ENCODE measurements at regions not wholly inside any gene's neighbourhood (a gene's known extent, or its start where the extent isn't known, plus 50 kb on each side); places are given as distances from the start of the nearest gene placed in this dataset.

DNA sequence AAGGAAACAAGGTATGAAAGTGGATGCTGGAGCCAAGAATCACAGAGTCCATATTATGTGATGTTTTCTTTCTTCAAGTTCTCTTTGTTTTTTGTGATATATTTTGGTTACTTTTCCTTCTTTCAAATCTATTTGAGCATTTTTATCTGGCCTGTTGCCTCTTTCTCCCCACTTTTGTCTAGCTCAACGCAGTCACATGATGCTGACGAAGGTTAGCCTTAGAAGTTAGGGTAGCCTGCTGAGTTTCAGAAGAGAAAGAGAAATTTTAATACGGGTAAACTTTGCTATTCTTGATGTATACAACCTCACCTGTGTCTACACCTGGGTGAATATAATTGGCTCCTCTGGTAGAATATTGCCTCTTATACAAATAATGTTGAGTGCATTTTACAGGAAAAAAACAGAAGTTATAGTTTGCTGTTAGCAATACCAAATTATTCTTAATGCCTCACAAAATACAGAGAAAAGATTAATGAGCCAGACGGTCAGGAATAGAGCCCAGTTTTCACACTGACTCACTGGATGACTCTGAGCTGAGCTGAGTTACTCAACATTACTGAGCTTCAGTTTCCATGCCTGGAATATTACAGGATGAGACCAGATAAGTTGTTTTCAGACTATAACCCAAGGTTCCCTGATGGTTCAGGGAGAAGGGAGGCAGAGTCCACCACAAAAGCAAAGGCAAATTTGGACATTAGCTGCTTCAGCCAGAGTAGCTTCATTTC lies 161.6 kb upstream of the BDNF start:
- TF ChIP-seq, protein P1, sequence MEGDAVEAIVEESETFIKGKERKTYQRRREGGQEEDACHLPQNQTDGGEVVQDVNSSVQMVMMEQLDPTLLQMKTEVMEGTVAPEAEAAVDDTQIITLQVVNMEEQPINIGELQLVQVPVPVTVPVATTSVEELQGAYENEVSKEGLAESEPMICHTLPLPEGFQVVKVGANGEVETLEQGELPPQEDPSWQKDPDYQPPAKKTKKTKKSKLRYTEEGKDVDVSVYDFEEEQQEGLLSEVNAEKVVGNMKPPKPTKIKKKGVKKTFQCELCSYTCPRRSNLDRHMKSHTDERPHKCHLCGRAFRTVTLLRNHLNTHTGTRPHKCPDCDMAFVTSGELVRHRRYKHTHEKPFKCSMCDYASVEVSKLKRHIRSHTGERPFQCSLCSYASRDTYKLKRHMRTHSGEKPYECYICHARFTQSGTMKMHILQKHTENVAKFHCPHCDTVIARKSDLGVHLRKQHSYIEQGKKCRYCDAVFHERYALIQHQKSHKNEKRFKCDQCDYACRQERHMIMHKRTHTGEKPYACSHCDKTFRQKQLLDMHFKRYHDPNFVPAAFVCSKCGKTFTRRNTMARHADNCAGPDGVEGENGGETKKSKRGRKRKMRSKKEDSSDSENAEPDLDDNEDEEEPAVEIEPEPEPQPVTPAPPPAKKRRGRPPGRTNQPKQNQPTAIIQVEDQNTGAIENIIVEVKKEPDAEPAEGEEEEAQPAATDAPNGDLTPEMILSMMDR (conservative IDR thresholded peaks at IDR 0.05; ENCODE audit: low read depth, low read length), result no peak
- no peak for TF ChIP-seq EZH2 (IDR thresholded peaks at IDR 0.05; ENCODE audit: borderline replicate concordance, low read depth, low read length, poor library complexity, severe bottlenecking)
